CD4-positive, alpha-beta T cell (primary cell): ENCODE measurements at regions not wholly inside any gene's neighbourhood (a gene's known extent, or its start where the extent isn't known, plus 50 kb on each side); places are given as distances from the start of the nearest gene placed in this dataset.

Experiments used
- ATAC-seq: fragments of 200-7000 bp; cut with Tn5 transposase; one replicate; pipeline ENCODE4 v1.10.0; 2022; ENCODE audit warnings: mild to moderate bottlenecking; ENCODE audit not compliant: poor library complexity
- CTCF ChIA-PET: fragments of 350-600 bp; sonication (Branson Sonifier 250); formaldehyde crosslinking; loops from one replicate; lab custom pipeline; 2021; ENCODE audit warnings: antibody characterized with exemption, inconsistent platforms; lab: Charles Lee
- POLR2A ChIA-PET: fragments of 350-600 bp; sonication (Branson Sonifier 250); formaldehyde crosslinking; loops from one replicate; lab custom pipeline; 2021; ENCODE audit warnings: antibody characterized with exemption, inconsistent platforms; lab: Charles Lee
- DNase-seq, 14 experiments: peaks; one replicate each; pipeline ENCODE4 v3.0.0-alpha.2; 2013 to 2020; ENCODE audit warnings: mixed read lengths in 2 of 14
- H3K27ac ChIP-seq, 2 donors: one replicate each; pipeline versions ENCODE4 v1.5.1 to v1.7.0; 2013; ENCODE audit warnings: low read length in 2 of 2, low read depth in 1 of 2, mild to moderate bottlenecking in 1 of 2
- H3K27me3 ChIP-seq, 2 experiments: 1 replicate in 1 of 2; 2 replicates in 1 of 2; pipeline versions ENCODE4 v1.6.1 to v1.7.0; 2013; ENCODE audit warnings: low read length in 2 of 2, control low read depth in 1 of 2, mild to moderate bottlenecking in 1 of 2, moderate library complexity in 1 of 2; ENCODE audit not compliant: insufficient read depth in 2 of 2, control insufficient read depth in 1 of 2
- H3K36me3 ChIP-seq: one replicate; pipeline ENCODE4 v1.6.1; 2013; ENCODE audit warnings: low read length, control low read depth; ENCODE audit not compliant: insufficient read depth
- H3K4me1 ChIP-seq: one replicate; pipeline ENCODE4 v1.6.1; 2013; ENCODE audit warnings: low read length, control low read depth; ENCODE audit not compliant: insufficient read depth
- H3K4me3 ChIP-seq: one replicate; pipeline ENCODE4 v1.5.1; 2013; ENCODE audit warnings: mild to moderate bottlenecking, low read length, moderate library complexity
- H3K9me3 ChIP-seq, 2 experiments: 1 replicate in 1 of 2; 2 replicates in 1 of 2; pipeline versions ENCODE4 v1.6.1 to v1.7.0; 2013; ENCODE audit warnings: low read length in 2 of 2, mild to moderate bottlenecking in 2 of 2, control low read depth in 1 of 2, moderate library complexity in 1 of 2; ENCODE audit not compliant: control insufficient read depth in 1 of 2, insufficient read depth in 1 of 2
- H3K27ac Mint-ChIP-seq: one replicate; pipeline ENCODE4 v1.8.0; 2020; ENCODE audit warnings: mixed read lengths
- H3K27me3 Mint-ChIP-seq: one replicate; pipeline ENCODE4 v1.8.0; 2021; ENCODE audit warnings: mixed read lengths
- H3K36me3 Mint-ChIP-seq: one replicate; pipeline ENCODE4 v1.8.0; 2021; ENCODE audit warnings: low read depth, mixed read lengths
- H3K4me1 Mint-ChIP-seq: one replicate; pipeline ENCODE4 v1.8.0; 2021; ENCODE audit warnings: low read depth, mixed read lengths
- H3K4me3 Mint-ChIP-seq: one replicate; pipeline ENCODE4 v1.8.0; 2020; ENCODE audit warnings: mild to moderate bottlenecking, mixed read lengths
- H3K9me3 Mint-ChIP-seq: one replicate; pipeline ENCODE4 v1.8.0; 2020; ENCODE audit warnings: mixed read lengths
- CTCF ChIP-seq: fragments of 200-600 bp; IDR thresholded peaks from one replicate; pipeline ENCODE4 v1.8.0; 2022; ENCODE audit warnings: antibody characterized with exemption, mild to moderate bottlenecking
- intact Hi-C, 2 experiments: fragments of 100-400 bp; cut with DNase I in 1 of 2; cut with micrococcal nuclease in 1 of 2; formaldehyde crosslinking; loops; one replicate each; pipeline versions ENCODE4 v1.15.1 to v1.9.0; 2023 to 2025; cut with DNase I, micrococcal nuclease

- H3K4me1 Mint-ChIP-seq: no peaks in the 10 kb centered on the region
- no peak for TF ChIP-seq CTCF
- CTCF ChIA-PET: no interaction called here
- no peaks in the 10 kb centered on the region for H3K9me3 Mint-ChIP-seq
- intact Hi-C loops: no loop called here
- H3K27ac Mint-ChIP-seq: no peak overlapping the region
- Histone ChIP-seq H3K4me3 (no peak overlapping the region), H3K4me1 (no peaks in the 10 kb centered on the region), H3K27ac (no peak overlapping the region), H3K36me3 (no peaks in the 10 kb centered on the region), H3K9me3 (peaks cover 0 to 20% of the 10 kb centered on the region in 2 experiments), H3K27me3 (peaks cover 0 to 5% of the 10 kb centered on the region in 2 experiments)
- no peak overlapping the region for H3K4me3 Mint-ChIP-seq
- no peaks in the 10 kb centered on the region for H3K36me3 Mint-ChIP-seq
- POLR2A ChIA-PET: no interaction called here
- peaks cover 11% of the 10 kb centered on the region for H3K27me3 Mint-ChIP-seq
- no peak for DNase-seq
- no peak for ATAC-seq
Measured at GRCh38 chr11:116545912-116546311, 226.9 kb downstream of the BUD13 start.

GRCh38 chr11:116544721-116545120, 228.1 kb downstream of the BUD13 start:
- no peak overlapping the region for H3K27ac Mint-ChIP-seq
- no peak for DNase-seq
- H3K36me3 Mint-ChIP-seq: no peaks in the 10 kb centered on the region
- no peak overlapping the region for H3K4me3 Mint-ChIP-seq
- ATAC-seq: no peak
- CTCF ChIA-PET: no interaction called here
- H3K27me3 Mint-ChIP-seq: peaks cover 11% of the 10 kb centered on the region
- intact Hi-C loops: no loop called here
- Histone ChIP-seq H3K9me3 (peaks cover 0 to 17% of the 10 kb centered on the region in 2 experiments), H3K4me1 (no peaks in the 10 kb centered on the region), H3K4me3 (no peak overlapping the region), H3K36me3 (no peaks in the 10 kb centered on the region), H3K27me3 (peaks cover 0 to 7% of the 10 kb centered on the region in 2 experiments), H3K27ac (no peak overlapping the region)
- TF ChIP-seq CTCF: no peak
- POLR2A ChIA-PET: no interaction called here
- no peaks in the 10 kb centered on the region for H3K4me1 Mint-ChIP-seq
- H3K9me3 Mint-ChIP-seq: no peaks in the 10 kb centered on the region

- Mint-ChIP-seq H3K4me3 (no peak overlapping the region), H3K4me1 (no peaks in the 10 kb centered on the region), H3K9me3 (no peaks in the 10 kb centered on the region), H3K27me3 (peaks cover 15% of the 10 kb centered on the region), H3K36me3 (no peaks in the 10 kb centered on the region), H3K27ac (no peak overlapping the region)
- intact Hi-C loops: no loop called here
- Histone ChIP-seq H3K36me3 (no peaks in the 10 kb centered on the region), H3K27ac (no peak overlapping the region), H3K4me1 (no peaks in the 10 kb centered on the region), H3K9me3 (peaks cover 0 to 15% of the 10 kb centered on the region in 2 experiments), H3K27me3 (peaks cover 0 to 7% of the 10 kb centered on the region in 2 experiments), H3K4me3 (no peak overlapping the region)
- ChIA-PET POLR2A (no interaction called here), CTCF (no interaction called here)
- TF ChIP-seq CTCF: no peak
- DNase-seq (no peak), ATAC-seq (no peak)
Measured at GRCh38 chr11:116543911-116544475, 228.8 kb downstream of the BUD13 start.
